ENCODE measurements at regions not wholly inside any gene's neighbourhood (a gene's known extent, or its start where the extent isn't known, plus 50 kb on each side); places are given as distances from the start of the nearest gene placed in this dataset.

DNA sequence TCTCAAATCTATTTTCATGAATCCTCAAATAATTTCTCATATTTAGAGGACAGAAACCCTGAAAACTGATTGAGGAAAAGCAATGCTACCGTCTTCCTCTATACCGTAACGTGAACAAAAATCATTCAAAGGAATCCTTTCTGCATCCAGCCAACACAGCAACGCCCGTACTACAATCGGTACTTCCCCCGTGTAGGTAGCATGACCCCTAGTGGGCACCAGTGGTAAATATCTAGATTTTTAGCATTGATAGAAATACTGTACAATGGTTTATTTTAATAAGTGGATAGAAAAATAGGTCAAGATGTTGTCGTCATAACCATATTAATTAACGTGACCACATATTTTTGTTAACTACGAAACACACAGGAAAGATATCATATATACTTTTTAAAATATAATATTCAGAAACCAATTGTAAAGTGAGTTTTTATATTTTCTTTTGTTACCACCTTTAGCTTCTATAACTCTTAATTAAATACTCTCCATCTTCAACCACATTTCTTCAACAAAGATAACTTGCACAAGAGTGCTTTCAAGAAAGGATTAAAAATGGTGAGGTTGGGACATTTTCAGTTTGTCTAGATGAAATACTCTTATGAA, 194.1 kb downstream of the SS18 start:
- Histone ChIP-seq H3K79me2 (ENCODE audit: control insufficient read depth, insufficient read depth, low read length) (no peaks in the 10 kb centered on the region), H3K36me3 (ENCODE audit: control insufficient read depth, insufficient read depth, low read length) (no peaks in the 10 kb centered on the region), H3K27me3 (ENCODE audit: control insufficient read depth, insufficient read depth, low read length) (no peaks in the 10 kb centered on the region), H3K4me2 (ENCODE audit: extremely low read depth, insufficient read depth, low read length) (no peak overlapping the region), H3K9me3 (ENCODE audit: control insufficient read depth, insufficient read depth, low read depth, low read length) (no peaks in the 10 kb centered on the region), H2AFZ (ENCODE audit: low read length) (no peak overlapping the region), H3K4me3 (replicated peaks in 1 of 4; ENCODE audit: control extremely low read depth in 1 of 4, insufficient read depth in 1 of 4, low read depth in 3 of 4, low read length in 4 of 4) (no peak overlapping the region), H3K4me1 (ENCODE audit: control insufficient read depth, extremely low read depth, insufficient read depth, low read length) (no peaks in the 10 kb centered on the region), H3K27ac (ENCODE audit: insufficient read depth, low read length) (no peak overlapping the region), H4K20me1 (ENCODE audit: control insufficient read depth, extremely low read depth, insufficient read depth, low read length) (no peaks in the 10 kb centered on the region), H3K9ac (ENCODE audit: insufficient read depth, low read length) (no peak overlapping the region)
- DNase-seq (ENCODE audit: low read depth in 2 of 2), result peak; percentile 41 to 71
- no peak for TF ChIP-seq EZH2 (IDR thresholded peaks at IDR 0.05; ENCODE audit: low read length, missing control alignments)
- TF ChIP-seq, protein P1, sequence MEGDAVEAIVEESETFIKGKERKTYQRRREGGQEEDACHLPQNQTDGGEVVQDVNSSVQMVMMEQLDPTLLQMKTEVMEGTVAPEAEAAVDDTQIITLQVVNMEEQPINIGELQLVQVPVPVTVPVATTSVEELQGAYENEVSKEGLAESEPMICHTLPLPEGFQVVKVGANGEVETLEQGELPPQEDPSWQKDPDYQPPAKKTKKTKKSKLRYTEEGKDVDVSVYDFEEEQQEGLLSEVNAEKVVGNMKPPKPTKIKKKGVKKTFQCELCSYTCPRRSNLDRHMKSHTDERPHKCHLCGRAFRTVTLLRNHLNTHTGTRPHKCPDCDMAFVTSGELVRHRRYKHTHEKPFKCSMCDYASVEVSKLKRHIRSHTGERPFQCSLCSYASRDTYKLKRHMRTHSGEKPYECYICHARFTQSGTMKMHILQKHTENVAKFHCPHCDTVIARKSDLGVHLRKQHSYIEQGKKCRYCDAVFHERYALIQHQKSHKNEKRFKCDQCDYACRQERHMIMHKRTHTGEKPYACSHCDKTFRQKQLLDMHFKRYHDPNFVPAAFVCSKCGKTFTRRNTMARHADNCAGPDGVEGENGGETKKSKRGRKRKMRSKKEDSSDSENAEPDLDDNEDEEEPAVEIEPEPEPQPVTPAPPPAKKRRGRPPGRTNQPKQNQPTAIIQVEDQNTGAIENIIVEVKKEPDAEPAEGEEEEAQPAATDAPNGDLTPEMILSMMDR (conservative IDR thresholded peaks at IDR 0.05 in 1 of 2, IDR thresholded peaks at IDR 0.05 in 1 of 2; ENCODE audit: low read depth in 1 of 2, low read length in 2 of 2), result peak; percentile 86 to 90

DNA sequence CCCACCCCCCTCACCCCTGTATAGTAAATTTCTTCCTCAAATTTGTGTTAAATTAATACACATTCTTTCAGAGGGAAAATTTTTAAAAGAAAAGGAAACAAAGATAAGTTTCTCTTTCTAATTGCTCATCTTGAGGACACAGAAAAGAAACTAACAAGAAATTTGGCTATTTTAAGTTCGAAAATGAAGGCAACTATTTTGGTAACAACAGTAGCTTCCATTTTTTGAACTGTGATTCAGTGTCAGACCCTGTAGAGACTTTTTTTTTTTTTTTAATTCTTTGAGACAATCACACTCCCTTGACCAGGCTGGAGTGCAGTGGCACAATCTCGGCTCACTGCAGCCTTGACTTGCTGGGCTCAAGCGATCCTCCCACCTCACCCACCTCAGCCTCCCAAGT, 194.9 kb downstream of the SS18 start:
- H3K36me3 ChIP-seq (ENCODE audit: control insufficient read depth, insufficient read depth, low read length), result no peaks in the 10 kb centered on the region
- H4K20me1 ChIP-seq (ENCODE audit: control insufficient read depth, extremely low read depth, insufficient read depth, low read length), result no peaks in the 10 kb centered on the region
- no peak overlapping the region for H3K4me2 ChIP-seq (ENCODE audit: extremely low read depth, insufficient read depth, low read length)
- H2AFZ ChIP-seq (ENCODE audit: low read length), result no peak overlapping the region
- no peak overlapping the region for H3K27ac ChIP-seq (ENCODE audit: insufficient read depth, low read length)
- no peaks in the 10 kb centered on the region for H3K79me2 ChIP-seq (ENCODE audit: control insufficient read depth, insufficient read depth, low read length)
- no peak for TF ChIP-seq EZH2 (IDR thresholded peaks at IDR 0.05; ENCODE audit: low read length, missing control alignments)
- TF ChIP-seq, protein P1 (conservative IDR thresholded peaks at IDR 0.05 in 1 of 2, IDR thresholded peaks at IDR 0.05 in 1 of 2; ENCODE audit: low read depth in 1 of 2, low read length in 2 of 2), result no peak
- no peak overlapping the region for H3K9ac ChIP-seq (ENCODE audit: insufficient read depth, low read length)
- DNase-seq (ENCODE audit: low read depth in 2 of 2), result no peak
- H3K4me3 ChIP-seq (replicated peaks in 1 of 4; ENCODE audit: control extremely low read depth in 1 of 4, insufficient read depth in 1 of 4, low read depth in 3 of 4, low read length in 4 of 4), result no peak overlapping the region
- H3K9me3 ChIP-seq (ENCODE audit: control insufficient read depth, insufficient read depth, low read depth, low read length), result no peaks in the 10 kb centered on the region
- H3K27me3 ChIP-seq (ENCODE audit: control insufficient read depth, insufficient read depth, low read length), result no peaks in the 10 kb centered on the region
- H3K4me1 ChIP-seq (ENCODE audit: control insufficient read depth, extremely low read depth, insufficient read depth, low read length), result no peaks in the 10 kb centered on the region

DNA sequence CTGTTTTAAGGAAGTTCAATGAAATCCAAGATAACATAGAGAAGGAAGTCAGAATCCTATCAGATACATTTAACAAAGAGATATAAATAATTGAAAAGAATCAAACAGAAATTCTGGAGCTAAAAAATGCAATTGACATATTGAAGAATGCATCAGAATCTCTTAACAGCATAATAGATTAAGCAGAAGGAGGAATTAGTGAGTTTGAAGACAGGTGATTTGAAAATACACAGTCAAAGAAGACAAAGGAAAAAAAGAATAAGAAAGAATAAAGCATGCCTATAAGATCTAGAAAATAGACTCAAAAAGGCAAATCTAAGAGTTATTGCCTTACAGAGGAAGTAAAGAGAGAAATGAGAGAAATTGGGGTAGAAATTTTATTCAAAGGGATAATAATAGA, 204.1 kb downstream of the SS18 start:
- no peaks in the 10 kb centered on the region for H3K79me2 ChIP-seq (ENCODE audit: control insufficient read depth, insufficient read depth, low read length)
- H3K9ac ChIP-seq (ENCODE audit: insufficient read depth, low read length), result no peak overlapping the region
- H3K4me1 ChIP-seq (ENCODE audit: control insufficient read depth, extremely low read depth, insufficient read depth, low read length), result no peaks in the 10 kb centered on the region
- H4K20me1 ChIP-seq (ENCODE audit: control insufficient read depth, extremely low read depth, insufficient read depth, low read length), result no peaks in the 10 kb centered on the region
- no peak overlapping the region for H2AFZ ChIP-seq (ENCODE audit: low read length)
- no peak overlapping the region for H3K4me3 ChIP-seq (replicated peaks in 1 of 4; ENCODE audit: control extremely low read depth in 1 of 4, insufficient read depth in 1 of 4, low read depth in 3 of 4, low read length in 4 of 4)
- H3K27me3 ChIP-seq (ENCODE audit: control insufficient read depth, insufficient read depth, low read length), result no peaks in the 10 kb centered on the region
- H3K36me3 ChIP-seq (ENCODE audit: control insufficient read depth, insufficient read depth, low read length), result no peaks in the 10 kb centered on the region
- no peak for DNase-seq (ENCODE audit: low read depth in 2 of 2)
- no peak overlapping the region for H3K4me2 ChIP-seq (ENCODE audit: extremely low read depth, insufficient read depth, low read length)
- no peaks in the 10 kb centered on the region for H3K9me3 ChIP-seq (ENCODE audit: control insufficient read depth, insufficient read depth, low read depth, low read length)
- TF ChIP-seq EZH2 (IDR thresholded peaks at IDR 0.05; ENCODE audit: low read length, missing control alignments), result no peak
- TF ChIP-seq, protein P1 (conservative IDR thresholded peaks at IDR 0.05 in 1 of 2, IDR thresholded peaks at IDR 0.05 in 1 of 2; ENCODE audit: low read depth in 1 of 2, low read length in 2 of 2), result no peak
- no peak overlapping the region for H3K27ac ChIP-seq (ENCODE audit: insufficient read depth, low read length)
